Neural progenitor cell (in vitro differentiated cells): ENCODE measurements at regions not wholly inside any gene's neighbourhood (a gene's known extent, or its start where the extent isn't known, plus 50 kb on each side); places are given as distances from the start of the nearest gene placed in this dataset.

ENCODE experiments used
- DNase-seq: peaks from one replicate; pipeline ENCODE4 v3.0.0-alpha.2; 2016; ENCODE audit warnings: low spot score
- H2AFZ ChIP-seq: fragments of 200-600 bp; sonication (generic); replicated peaks from 2 replicates; pipeline ENCODE4 v1.6.1; 2016; ENCODE audit warnings: antibody characterized with exemption
- H3F3A ChIP-seq: fragments of 200-600 bp; sonication (generic); 2 replicates; pipeline ENCODE4 v1.6.1; 2016; ENCODE audit warnings: antibody characterized with exemption, low read depth
- H3K27ac ChIP-seq: fragments of 200-600 bp; sonication (generic); 2 replicates; pipeline ENCODE4 v1.5.1; 2016; ENCODE audit warnings: mild to moderate bottlenecking
- H3K27me3 ChIP-seq: fragments of 200-600 bp; sonication (generic); 2 replicates; pipeline ENCODE4 v1.6.1; 2016; ENCODE audit warnings: mild to moderate bottlenecking, moderate library complexity
- H3K36me3 ChIP-seq: fragments of 200-600 bp; sonication (generic); 2 replicates; pipeline ENCODE4 v1.5.1; 2016
- H3K4me1 ChIP-seq: fragments of 200-600 bp; sonication (generic); 2 replicates; pipeline ENCODE4 v1.6.1; 2016; ENCODE audit warnings: mixed run types
- H3K4me2 ChIP-seq: fragments of 200-600 bp; sonication (generic); 2 replicates; pipeline ENCODE4 v1.6.1; 2016
- H3K4me3 ChIP-seq: fragments of 200-600 bp; sonication (generic); 2 replicates; pipeline ENCODE4 v1.5.1; 2016
- H3K79me2 ChIP-seq: fragments of 200-600 bp; sonication (generic); 2 replicates; pipeline ENCODE4 v1.6.1; 2016; ENCODE audit warnings: low read depth
- H3K9ac ChIP-seq: fragments of 200-600 bp; sonication (generic); 2 replicates; pipeline ENCODE4 v1.6.1; 2016
- H3K9me3 ChIP-seq: fragments of 200-600 bp; sonication (generic); 2 replicates; pipeline ENCODE4 v1.5.1; 2016; ENCODE audit warnings: low read depth
- H4K20me1 ChIP-seq: fragments of 200-600 bp; sonication (generic); 2 replicates; pipeline ENCODE4 v1.6.1; 2016; ENCODE audit warnings: low read depth
- H3K27ac Mint-ChIP-seq: 3 replicates; pipeline ENCODE4 v1.8.0; 2021; ENCODE audit warnings: mixed read lengths
- H3K27me3 Mint-ChIP-seq: 2 replicates; pipeline ENCODE4 v1.8.0; 2022; ENCODE audit warnings: low read depth, mild to moderate bottlenecking, inconsistent platforms, moderate library complexity, mixed read lengths; ENCODE audit not compliant: insufficient read depth
- H3K36me3 Mint-ChIP-seq: 3 replicates; pipeline ENCODE4 v1.8.0; 2021; ENCODE audit warnings: mixed read lengths
- H3K4me1 Mint-ChIP-seq: 3 replicates; pipeline ENCODE4 v1.8.0; 2021; ENCODE audit warnings: mixed read lengths
- H3K4me3 Mint-ChIP-seq: 3 replicates; pipeline ENCODE4 v1.8.0; 2021; ENCODE audit warnings: mild to moderate bottlenecking, moderate library complexity, mixed read lengths
- H3K9me3 Mint-ChIP-seq: 3 replicates; pipeline ENCODE4 v1.8.0; 2020; ENCODE audit warnings: mixed read lengths
- EZH2 ChIP-seq: fragments of 200-600 bp; sonication (generic); IDR thresholded peaks from 2 replicates; pipeline ENCODE4 v1.6.1; 2017; ENCODE audit warnings: antibody characterized with exemption, mild to moderate bottlenecking, moderate library complexity
- EZH2phosphoT487 ChIP-seq: fragments of 200-600 bp; sonication (generic); IDR thresholded peaks from 2 replicates; pipeline ENCODE4 v1.6.1; 2017; ENCODE audit warnings: antibody characterized with exemption
- TF ChIP-seq, protein P1 (sequence below): fragments of 200-600 bp; sonication (generic); IDR thresholded peaks from 2 replicates; pipeline ENCODE4 v1.5.1; 2017; ENCODE audit warnings: antibody characterized with exemption, mild to moderate bottlenecking

GRCh38 chr6:79385333-79385732 lies 150.9 kb upstream of the HMGN3 start:
- Histone ChIP-seq H4K20me1 (no peaks in the 10 kb centered on the region), H3K4me3 (no peak overlapping the region), H3K79me2 (no peaks in the 10 kb centered on the region), H2AFZ (no peak overlapping the region), H3K27me3 (no peaks in the 10 kb centered on the region), H3K36me3 (no peaks in the 10 kb centered on the region), H3K9me3 (no peaks in the 10 kb centered on the region), H3K27ac (no peak overlapping the region), H3F3A (no peaks in the 10 kb centered on the region), H3K9ac (no peak overlapping the region), H3K4me2 (no peak overlapping the region), H3K4me1 (no peaks in the 10 kb centered on the region)
- DNase-seq: no peak
- Mint-ChIP-seq H3K9me3 (peaks cover 3% of the 10 kb centered on the region), H3K4me3 (no peak overlapping the region), H3K36me3 (no peaks in the 10 kb centered on the region), H3K27me3 (peaks cover 2% of the 10 kb centered on the region), H3K27ac (no peak overlapping the region), H3K4me1 (peaks cover 2% of the 10 kb centered on the region)
- TF ChIP-seq EZH2: no peak

DNA sequence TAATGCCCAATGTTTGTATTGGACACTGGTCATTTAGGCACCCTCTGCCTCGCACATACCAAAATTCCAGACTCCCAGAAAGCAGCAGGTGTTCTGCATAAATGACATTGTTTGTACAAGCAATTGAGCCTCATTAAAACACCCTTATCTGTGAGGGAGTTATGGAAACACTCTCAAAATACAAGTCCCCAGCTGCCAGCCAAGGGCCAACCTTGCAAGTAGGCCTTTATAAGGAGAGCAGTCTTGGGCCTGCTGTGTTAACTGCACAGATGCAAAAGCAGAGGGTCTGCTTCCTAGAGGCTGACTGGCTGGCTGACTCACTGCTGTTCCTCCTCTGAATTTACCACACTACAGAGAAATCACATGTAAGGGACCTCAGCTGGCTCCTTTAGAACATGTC lies 150.4 kb upstream of the HMGN3 start:
- TF ChIP-seq, protein P1, sequence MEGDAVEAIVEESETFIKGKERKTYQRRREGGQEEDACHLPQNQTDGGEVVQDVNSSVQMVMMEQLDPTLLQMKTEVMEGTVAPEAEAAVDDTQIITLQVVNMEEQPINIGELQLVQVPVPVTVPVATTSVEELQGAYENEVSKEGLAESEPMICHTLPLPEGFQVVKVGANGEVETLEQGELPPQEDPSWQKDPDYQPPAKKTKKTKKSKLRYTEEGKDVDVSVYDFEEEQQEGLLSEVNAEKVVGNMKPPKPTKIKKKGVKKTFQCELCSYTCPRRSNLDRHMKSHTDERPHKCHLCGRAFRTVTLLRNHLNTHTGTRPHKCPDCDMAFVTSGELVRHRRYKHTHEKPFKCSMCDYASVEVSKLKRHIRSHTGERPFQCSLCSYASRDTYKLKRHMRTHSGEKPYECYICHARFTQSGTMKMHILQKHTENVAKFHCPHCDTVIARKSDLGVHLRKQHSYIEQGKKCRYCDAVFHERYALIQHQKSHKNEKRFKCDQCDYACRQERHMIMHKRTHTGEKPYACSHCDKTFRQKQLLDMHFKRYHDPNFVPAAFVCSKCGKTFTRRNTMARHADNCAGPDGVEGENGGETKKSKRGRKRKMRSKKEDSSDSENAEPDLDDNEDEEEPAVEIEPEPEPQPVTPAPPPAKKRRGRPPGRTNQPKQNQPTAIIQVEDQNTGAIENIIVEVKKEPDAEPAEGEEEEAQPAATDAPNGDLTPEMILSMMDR: no peak
- H3K27me3 Mint-ChIP-seq: peaks cover 2% of the 10 kb centered on the region
- no peak overlapping the region for H3K27ac ChIP-seq

GRCh38 chr6:79378957-79379356 lies 144.5 kb upstream of the HMGN3 start:
- Histone ChIP-seq H3K27ac (no peak overlapping the region), H2AFZ (no peak overlapping the region), H3K9me3 (no peaks in the 10 kb centered on the region), H3K79me2 (no peaks in the 10 kb centered on the region), H3K27me3 (no peaks in the 10 kb centered on the region), H3K36me3 (no peaks in the 10 kb centered on the region), H4K20me1 (no peaks in the 10 kb centered on the region), H3K4me1 (peaks cover 7% of the 10 kb centered on the region), H3F3A (no peaks in the 10 kb centered on the region), H3K4me2 (no peak overlapping the region), H3K4me3 (no peak overlapping the region), H3K9ac (no peak overlapping the region)
- TF ChIP-seq, protein P1: no peak
- TF ChIP-seq EZH2phosphoT487 (no peak), EZH2 (no peak)
- Mint-ChIP-seq H3K27me3 (no peaks in the 10 kb centered on the region), H3K27ac (no peak overlapping the region), H3K4me3 (no peak overlapping the region), H3K4me1 (peaks cover 7% of the 10 kb centered on the region), H3K36me3 (no peaks in the 10 kb centered on the region), H3K9me3 (no peaks in the 10 kb centered on the region)
- DNase-seq: no peak

More for the DNA sequence above, 150.4 kb upstream of the HMGN3 start:
- no peaks in the 10 kb centered on the region for H3K9me3 ChIP-seq
- Mint-ChIP-seq H3K27ac (no peak overlapping the region), H3K4me1 (peaks cover 2% of the 10 kb centered on the region), H3K9me3 (peaks cover 3% of the 10 kb centered on the region), H3K4me3 (no peak overlapping the region), H3K36me3 (no peaks in the 10 kb centered on the region)
- H4K20me1 ChIP-seq: no peaks in the 10 kb centered on the region
- no peaks in the 10 kb centered on the region for H3F3A ChIP-seq
- no peaks in the 10 kb centered on the region for H3K36me3 ChIP-seq
- no peak overlapping the region for H2AFZ ChIP-seq
- no peaks in the 10 kb centered on the region for H3K79me2 ChIP-seq
- H3K27me3 ChIP-seq: no peaks in the 10 kb centered on the region
- no peak overlapping the region for H3K4me3 ChIP-seq
- no peak overlapping the region for H3K4me2 ChIP-seq
- no peak overlapping the region for H3K9ac ChIP-seq
- no peaks in the 10 kb centered on the region for H3K4me1 ChIP-seq
- peak; percentile 13 for DNase-seq

DNA sequence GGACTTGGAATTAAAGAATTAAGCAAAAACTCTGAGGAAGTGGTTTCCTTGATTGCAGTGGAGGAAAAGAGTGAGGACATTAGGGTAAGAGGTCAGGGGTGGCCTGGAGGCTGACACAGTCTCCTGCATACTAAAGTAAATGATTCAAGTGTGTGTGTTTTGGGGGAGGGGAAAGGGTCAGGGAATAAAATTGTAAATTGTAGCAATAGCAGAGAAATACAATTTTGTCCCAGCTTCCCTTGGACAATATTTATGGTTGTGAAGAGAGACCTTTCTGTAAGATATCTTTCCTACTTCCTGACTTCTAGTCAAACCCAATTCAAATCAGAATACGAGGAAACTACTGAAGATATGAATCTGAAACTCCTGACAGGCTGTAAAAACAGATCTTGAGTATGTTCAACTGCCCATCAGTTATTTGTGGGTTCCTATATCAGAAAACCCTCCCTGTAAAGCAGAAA lies 143.4 kb upstream of the HMGN3 start:
- H4K20me1 ChIP-seq: no peaks in the 10 kb centered on the region
- H3K27ac Mint-ChIP-seq: peak overlapping the region; percentile 35
- DNase-seq: no peak
- no peak for TF ChIP-seq EZH2
- TF ChIP-seq, protein P1: no peak
- no peak for TF ChIP-seq EZH2phosphoT487
- H3K9me3 Mint-ChIP-seq: no peaks in the 10 kb centered on the region
- no peak overlapping the region for H3K4me3 ChIP-seq
- no peaks in the 10 kb centered on the region for H3K79me2 ChIP-seq
- H3K4me1 ChIP-seq: peaks cover 9% of the 10 kb centered on the region
- H3K4me2 ChIP-seq: no peak overlapping the region
- H3K27ac ChIP-seq: no peak overlapping the region
- H3K27me3 ChIP-seq: no peaks in the 10 kb centered on the region
- H3K9ac ChIP-seq: no peak overlapping the region
- H3F3A ChIP-seq: no peaks in the 10 kb centered on the region
- no peak overlapping the region for H3K4me3 Mint-ChIP-seq
- H3K36me3 ChIP-seq: no peaks in the 10 kb centered on the region
- no peaks in the 10 kb centered on the region for H3K9me3 ChIP-seq
- H3K4me1 Mint-ChIP-seq: peaks cover 12% of the 10 kb centered on the region
- H3K36me3 Mint-ChIP-seq: no peaks in the 10 kb centered on the region
- peak overlapping the region; percentile 38 for H2AFZ ChIP-seq
- H3K27me3 Mint-ChIP-seq: no peaks in the 10 kb centered on the region
